ENCODE measurements at regions not wholly inside any gene's neighbourhood (a gene's known extent, or its start where the extent isn't known, plus 50 kb on each side); places are given as distances from the start of the nearest gene placed in this dataset.
"Not testable (repeated sequence)": the region's sequence is repeated elsewhere in the genome, so short reads cannot be mapped to it uniquely, and the experiment has no call there.

GRCh38 chr6:84892671-84893070 is 128.3 kb upstream of the TBX18 start:
- H3K4me1 ChIP-seq (ENCODE audit: insufficient read depth) = no peaks in the 10 kb centered on the region
- no peak overlapping the region for H3K4me3 ChIP-seq
- 56 to 69% (median 67%) methylated on average over 1 of the region's 1 CpG for WGBS, 3 donors
- TF ChIP-seq, protein P1, sequence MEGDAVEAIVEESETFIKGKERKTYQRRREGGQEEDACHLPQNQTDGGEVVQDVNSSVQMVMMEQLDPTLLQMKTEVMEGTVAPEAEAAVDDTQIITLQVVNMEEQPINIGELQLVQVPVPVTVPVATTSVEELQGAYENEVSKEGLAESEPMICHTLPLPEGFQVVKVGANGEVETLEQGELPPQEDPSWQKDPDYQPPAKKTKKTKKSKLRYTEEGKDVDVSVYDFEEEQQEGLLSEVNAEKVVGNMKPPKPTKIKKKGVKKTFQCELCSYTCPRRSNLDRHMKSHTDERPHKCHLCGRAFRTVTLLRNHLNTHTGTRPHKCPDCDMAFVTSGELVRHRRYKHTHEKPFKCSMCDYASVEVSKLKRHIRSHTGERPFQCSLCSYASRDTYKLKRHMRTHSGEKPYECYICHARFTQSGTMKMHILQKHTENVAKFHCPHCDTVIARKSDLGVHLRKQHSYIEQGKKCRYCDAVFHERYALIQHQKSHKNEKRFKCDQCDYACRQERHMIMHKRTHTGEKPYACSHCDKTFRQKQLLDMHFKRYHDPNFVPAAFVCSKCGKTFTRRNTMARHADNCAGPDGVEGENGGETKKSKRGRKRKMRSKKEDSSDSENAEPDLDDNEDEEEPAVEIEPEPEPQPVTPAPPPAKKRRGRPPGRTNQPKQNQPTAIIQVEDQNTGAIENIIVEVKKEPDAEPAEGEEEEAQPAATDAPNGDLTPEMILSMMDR (IDR thresholded peaks at IDR 0.05) = no peak
- H3K27me3 ChIP-seq = no peaks in the 10 kb centered on the region
- no peak for DNase-seq
- no peaks in the 10 kb centered on the region for H3K9me3 ChIP-seq
- intact Hi-C loops (cut with DNase I) = loop anchor here in 1 of 4 donors (5.0 kb wide), 1 partner anchor 775 kb away; no protein-coding TSS in a partner anchor
- H3K27ac ChIP-seq = no peak overlapping the region
- H3K36me3 ChIP-seq = no peaks in the 10 kb centered on the region

- intact Hi-C loops (cut with DNase I) = no loop called here
- H3K4me1 ChIP-seq (ENCODE audit: insufficient read depth) = no peaks in the 10 kb centered on the region
- no peak for DNase-seq
- no peaks in the 10 kb centered on the region for H3K9me3 ChIP-seq
- no peaks in the 10 kb centered on the region for H3K36me3 ChIP-seq
- 83 to 86% (median 84%) methylated on average over 10 of the region's 10 CpGs for WGBS, 3 donors
- no peaks in the 10 kb centered on the region for H3K27me3 ChIP-seq
- no peak overlapping the region for H3K27ac ChIP-seq
- H3K4me3 ChIP-seq = no peak overlapping the region
- TF ChIP-seq, protein P1 (IDR thresholded peaks at IDR 0.05) = no peak
- no peak for TF ChIP-seq EP300 (IDR thresholded peaks at IDR 0.05)
- TF ChIP-seq POLR2A (IDR thresholded peaks at IDR 0.05) = no peak
Measured at GRCh38 chr6:84882768-84883766, 118.7 kb upstream of the TBX18 start.

GRCh38 chr6:84879385-84879784 is 115.0 kb upstream of the TBX18 start:
- H3K27ac ChIP-seq; H3K4me3 ChIP-seq; H3K27me3 ChIP-seq; H3K4me1 ChIP-seq (ENCODE audit: insufficient read depth); DNase-seq; H3K36me3 ChIP-seq; H3K9me3 ChIP-seq; intact Hi-C loops (cut with DNase I): not testable (repeated sequence)

GRCh38 chr6:84877515-84878210 is 113.3 kb upstream of the TBX18 start:
- Histone ChIP-seq H3K9me3 (no peaks in the 10 kb centered on the region), H3K4me1 (ENCODE audit: insufficient read depth) (no peaks in the 10 kb centered on the region), H3K4me3 (no peak overlapping the region), H3K27me3 (no peaks in the 10 kb centered on the region), H3K27ac (no peak overlapping the region), H3K36me3 (no peaks in the 10 kb centered on the region)
- intact Hi-C loops (cut with DNase I) = no loop called here
- TF ChIP-seq POLR2A (IDR thresholded peaks at IDR 0.05) = no peak
- TF ChIP-seq EP300 (IDR thresholded peaks at IDR 0.05) = no peak
- TF ChIP-seq, protein P1 (IDR thresholded peaks at IDR 0.05) = no peak
- no peak for DNase-seq
- WGBS, 3 donors = 65 to 73% (median 68%) methylated on average over 3 of the region's 3 CpGs

Data from ovary (tissue), 7 donors.